ENCODE measurements at regions not wholly inside any gene's neighbourhood (a gene's known extent, or its start where the extent isn't known, plus 50 kb on each side); places are given as distances from the start of the nearest gene placed in this dataset.
"Not testable (repeated sequence)": the region's sequence is repeated elsewhere in the genome, so short reads cannot be mapped to it uniquely, and the experiment has no call there.

DNA sequence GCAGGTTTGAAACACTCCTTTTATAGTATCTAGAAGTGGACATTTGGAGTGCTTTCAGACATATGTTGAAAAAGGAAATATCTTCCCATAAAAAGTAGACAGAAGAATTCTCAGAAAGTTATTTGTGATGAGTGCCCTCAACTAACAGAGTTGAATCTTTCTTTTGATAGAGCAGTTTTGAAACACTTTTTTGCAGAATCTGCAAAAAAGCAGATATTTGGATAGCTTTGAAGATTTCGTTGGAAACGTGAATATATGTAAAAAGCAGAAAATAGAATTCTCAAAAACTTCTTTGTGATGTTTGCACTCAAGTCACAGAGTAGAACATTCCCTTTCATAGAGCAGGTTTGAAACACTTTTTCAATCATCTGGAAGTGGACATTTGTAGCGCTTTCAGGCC, 676.4 kb upstream of the ZNF337 start:
- H3K27ac ChIP-seq; H3K4me1 ChIP-seq; H3K4me3 ChIP-seq; H3K36me3 ChIP-seq; intact Hi-C loops (cut with DNase I); H3K27me3 ChIP-seq; H3K9me3 ChIP-seq; DNase-seq: not testable (repeated sequence)
- 75 to 81% methylated on average over 3 of the region's 3 CpGs for WGBS, 2 donors

DNA sequence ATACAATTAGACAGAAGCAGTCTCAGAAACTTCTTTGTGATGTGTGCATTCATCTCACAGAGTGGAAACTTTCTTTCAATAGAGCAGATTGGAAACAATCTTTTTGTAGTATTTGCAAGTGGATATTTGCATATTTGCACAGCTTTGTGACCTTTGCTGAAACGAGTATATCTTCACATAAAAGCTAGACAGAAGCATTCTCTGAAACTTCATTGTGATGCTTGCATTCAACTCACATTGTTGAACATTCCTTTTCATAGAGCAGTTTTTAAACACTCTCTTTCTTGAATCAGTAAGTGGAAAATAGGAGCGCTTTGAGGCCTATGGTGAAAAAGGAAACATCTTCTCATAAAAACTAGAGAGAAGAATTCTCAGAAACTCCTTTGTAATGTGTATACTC, 657.9 kb upstream of the ZNF337 start:
- Histone ChIP-seq H3K4me3 (no peak overlapping the region), H3K36me3 (no peaks in the 10 kb centered on the region), H3K27ac (no peak overlapping the region), H3K27me3 (no peaks in the 10 kb centered on the region), H3K4me1 (no peaks in the 10 kb centered on the region), H3K9me3 (no peaks in the 10 kb centered on the region)
- WGBS, 2 donors, result 49 to 71% methylated on average over 2 of the region's 2 CpGs
- no peak for DNase-seq
- intact Hi-C loops (cut with DNase I), result no loop called here
- TF ChIP-seq, protein P1, sequence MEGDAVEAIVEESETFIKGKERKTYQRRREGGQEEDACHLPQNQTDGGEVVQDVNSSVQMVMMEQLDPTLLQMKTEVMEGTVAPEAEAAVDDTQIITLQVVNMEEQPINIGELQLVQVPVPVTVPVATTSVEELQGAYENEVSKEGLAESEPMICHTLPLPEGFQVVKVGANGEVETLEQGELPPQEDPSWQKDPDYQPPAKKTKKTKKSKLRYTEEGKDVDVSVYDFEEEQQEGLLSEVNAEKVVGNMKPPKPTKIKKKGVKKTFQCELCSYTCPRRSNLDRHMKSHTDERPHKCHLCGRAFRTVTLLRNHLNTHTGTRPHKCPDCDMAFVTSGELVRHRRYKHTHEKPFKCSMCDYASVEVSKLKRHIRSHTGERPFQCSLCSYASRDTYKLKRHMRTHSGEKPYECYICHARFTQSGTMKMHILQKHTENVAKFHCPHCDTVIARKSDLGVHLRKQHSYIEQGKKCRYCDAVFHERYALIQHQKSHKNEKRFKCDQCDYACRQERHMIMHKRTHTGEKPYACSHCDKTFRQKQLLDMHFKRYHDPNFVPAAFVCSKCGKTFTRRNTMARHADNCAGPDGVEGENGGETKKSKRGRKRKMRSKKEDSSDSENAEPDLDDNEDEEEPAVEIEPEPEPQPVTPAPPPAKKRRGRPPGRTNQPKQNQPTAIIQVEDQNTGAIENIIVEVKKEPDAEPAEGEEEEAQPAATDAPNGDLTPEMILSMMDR (IDR thresholded peaks at IDR 0.05), result no peak
- TF ChIP-seq POLR2A (IDR thresholded peaks at IDR 0.05), result no peak

DNA sequence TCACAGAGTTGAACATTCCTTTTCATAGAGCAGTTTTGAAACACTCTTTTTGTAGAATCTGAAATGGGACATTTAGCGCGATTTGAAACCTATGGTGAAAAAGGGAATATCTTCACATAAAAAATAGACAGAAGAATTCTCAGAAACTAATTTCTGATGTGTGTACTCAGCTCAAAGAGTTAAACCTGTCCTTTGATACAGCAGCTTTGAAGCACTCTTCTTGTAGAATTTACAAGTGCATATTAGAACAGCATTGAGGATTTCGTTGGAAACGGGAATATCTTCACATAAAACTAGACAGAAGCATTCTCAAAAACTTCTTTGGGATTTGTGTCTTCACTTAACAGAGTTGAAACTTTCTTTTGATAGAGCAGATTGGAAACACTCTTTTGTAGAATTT, 650.7 kb upstream of the ZNF337 start:
- DNase-seq, result no peak
- intact Hi-C loops (cut with DNase I), result no loop called here
- Histone ChIP-seq H3K27ac (no peak overlapping the region), H3K9me3 (no peaks in the 10 kb centered on the region), H3K27me3 (no peaks in the 10 kb centered on the region), H3K4me3 (no peak overlapping the region), H3K4me1 (no peaks in the 10 kb centered on the region), H3K36me3 (no peaks in the 10 kb centered on the region)
- no peak for TF ChIP-seq POLR2A (IDR thresholded peaks at IDR 0.05)
- TF ChIP-seq, protein P1 (IDR thresholded peaks at IDR 0.05), result no peak
- 86 to 92% methylated on average over 4 of the region's 4 CpGs for WGBS, 2 donors

DNA sequence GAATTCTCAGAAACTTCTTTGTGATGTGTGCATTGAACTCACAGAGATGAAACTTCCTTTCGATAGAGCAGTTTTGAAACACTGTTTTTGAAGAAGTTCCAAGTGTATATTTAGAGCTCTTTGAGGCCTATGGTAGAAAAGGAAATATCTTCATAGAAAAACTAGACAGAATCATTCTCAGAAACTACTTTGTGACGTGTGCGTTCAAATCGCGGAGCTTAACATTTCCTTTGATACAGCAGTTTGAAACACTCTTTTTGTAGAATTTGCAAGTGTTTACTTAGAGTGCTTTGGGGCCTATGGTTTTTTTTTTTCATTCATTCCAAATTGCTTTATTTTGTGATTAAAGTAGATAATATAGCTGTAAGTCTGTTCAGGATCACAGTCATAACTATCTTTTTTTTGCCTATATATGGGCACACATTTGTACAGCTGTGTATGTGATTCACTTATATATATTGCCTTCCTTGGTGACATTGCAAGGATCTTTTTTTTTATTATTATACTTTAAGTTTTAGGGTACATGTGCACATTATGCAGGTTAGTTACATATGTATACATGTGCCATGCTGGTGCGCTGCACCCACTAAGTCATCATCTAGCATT, 643.9 kb upstream of the ZNF337 start:
- H3K27ac ChIP-seq; H3K9me3 ChIP-seq; intact Hi-C loops (cut with DNase I): not testable (repeated sequence)

DNA sequence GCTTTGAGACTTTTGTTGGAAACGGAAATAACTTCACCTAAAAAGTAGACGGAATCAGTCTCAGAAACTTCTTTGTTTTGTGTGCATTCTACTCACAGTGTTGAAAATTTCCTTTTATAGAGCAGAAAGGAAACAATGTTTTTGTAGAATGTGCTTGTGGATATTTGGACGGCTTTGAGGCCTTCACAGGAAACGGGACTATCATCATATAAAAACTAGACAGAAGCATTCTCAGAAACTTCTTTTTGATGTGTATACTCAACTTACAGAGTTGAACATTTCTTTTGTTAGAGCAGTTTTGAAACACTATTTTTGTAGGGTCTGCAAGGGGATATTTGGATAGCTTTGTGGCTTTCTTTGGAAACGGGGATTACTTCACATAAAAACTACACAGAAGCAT, 627.5 kb upstream of the ZNF337 start:
- H3K36me3 ChIP-seq, result no peaks in the 10 kb centered on the region
- TF ChIP-seq, protein P1 (IDR thresholded peaks at IDR 0.05), result no peak
- no peak for TF ChIP-seq POLR2A (IDR thresholded peaks at IDR 0.05)
- no peak overlapping the region for H3K27ac ChIP-seq
- no peaks in the 10 kb centered on the region for H3K9me3 ChIP-seq
- H3K4me3 ChIP-seq, result no peak overlapping the region
- H3K4me1 ChIP-seq, result no peaks in the 10 kb centered on the region
- no peak for DNase-seq
- no peaks in the 10 kb centered on the region for H3K27me3 ChIP-seq
- intact Hi-C loops (cut with DNase I), result no loop called here
- WGBS, 2 donors, result 62 to 72% methylated on average over 5 of the region's 5 CpGs

More for the DNA sequence above, 643.9 kb upstream of the ZNF337 start:
- H3K27me3 ChIP-seq, H3K4me1 ChIP-seq, H3K36me3 ChIP-seq, H3K4me3 ChIP-seq, DNase-seq: not testable (repeated sequence)
- 87 to 90% methylated on average over 6 of the region's 6 CpGs for WGBS, 2 donors

DNA sequence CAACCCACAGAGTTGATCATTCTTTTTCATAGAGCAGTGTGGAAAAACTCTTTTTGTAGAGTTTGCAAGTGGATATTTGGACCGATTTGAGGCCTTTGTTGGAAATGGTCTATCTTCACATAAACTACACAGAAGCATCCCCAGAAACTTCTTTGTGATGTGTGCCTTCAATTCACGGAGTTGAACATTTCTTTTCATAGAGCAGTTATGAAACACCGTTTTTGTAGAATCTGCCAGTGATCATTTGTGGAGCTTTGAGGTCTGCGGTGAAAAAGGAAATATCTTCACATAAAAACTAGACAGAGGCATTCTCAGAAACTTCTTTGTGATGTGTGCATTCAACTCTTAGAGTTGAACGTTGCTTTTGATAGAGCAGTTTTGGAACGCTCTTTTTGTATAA, 618.4 kb upstream of the ZNF337 start:
- H3K36me3 ChIP-seq, result no peaks in the 10 kb centered on the region
- no peaks in the 10 kb centered on the region for H3K27me3 ChIP-seq
- H3K4me3 ChIP-seq, result no peak overlapping the region
- no peak overlapping the region for H3K27ac ChIP-seq
- TF ChIP-seq, protein P1 (IDR thresholded peaks at IDR 0.05), result no peak
- no peak for DNase-seq
- H3K4me1 ChIP-seq, result no peaks in the 10 kb centered on the region
- intact Hi-C loops (cut with DNase I), result no loop called here
- H3K9me3 ChIP-seq, result no peaks in the 10 kb centered on the region
- WGBS, 2 donors, result 78 to 85% methylated on average over 6 of the region's 6 CpGs

DNA sequence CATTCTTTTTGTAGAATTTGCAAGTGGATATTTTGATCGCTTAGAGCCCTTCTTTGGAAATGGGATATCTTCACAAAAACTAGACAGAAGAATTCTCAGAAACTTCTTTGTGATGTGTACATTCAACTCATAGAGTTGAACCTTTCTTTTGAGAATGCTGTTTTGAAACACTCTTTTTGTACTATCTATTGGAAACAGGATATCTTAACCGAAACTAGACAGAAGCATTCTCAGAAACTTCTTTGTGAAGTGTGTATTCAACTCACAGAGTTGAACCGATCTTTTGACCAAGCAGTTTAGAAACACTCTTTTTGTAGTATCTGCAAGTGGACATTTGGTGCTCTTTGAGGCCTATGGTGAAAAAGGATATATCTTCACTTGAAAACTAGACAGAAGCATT, 613.1 kb upstream of the ZNF337 start:
- WGBS, 2 donors, result 83 to 90% methylated on average over 3 of the region's 3 CpGs

More for the DNA sequence above, 613.1 kb upstream of the ZNF337 start:
- H3K27me3 ChIP-seq; H3K36me3 ChIP-seq; H3K9me3 ChIP-seq; intact Hi-C loops (cut with DNase I); H3K27ac ChIP-seq; H3K4me3 ChIP-seq; DNase-seq; H3K4me1 ChIP-seq: not testable (repeated sequence)
